OCI-LY7 (cell line): ENCODE measurements at regions not wholly inside any gene's neighbourhood (a gene's known extent, or its start where the extent isn't known, plus 50 kb on each side); places are given as distances from the start of the nearest gene placed in this dataset.

Experiments used
- BruUV-seq: library from RNA; stranded (reverse); fragments of 400-500 nt; replicated peaks from 2 replicates; lab custom pipeline; 2021; lab: Mats Ljungman, UMichigan
- CTCF ChIA-PET: fragments of 300-600 bp; sonication (Branson Sonifier 250); formaldehyde crosslinking; loops from one replicate; lab custom pipeline; 2022; ENCODE audit warnings: antibody characterized with exemption; ENCODE audit not compliant: unreplicated experiment; lab: Charles Lee
- POLR2A ChIA-PET: fragments of 300-600 bp; sonication (Branson Sonifier 250); formaldehyde crosslinking; loops from one replicate; lab custom pipeline; 2022; ENCODE audit warnings: antibody characterized with exemption; lab: Charles Lee
- DNase-seq: peaks from one replicate; pipeline ENCODE4 v3.0.0-alpha.2; 2015; ENCODE audit warnings: low spot score
- H2AFZ ChIP-seq: fragments of 200-600 bp; sonication (generic), shearing (Covaris generic); 2 replicates; pipeline ENCODE4 v1.6.1; 2014; ENCODE audit warnings: mild to moderate bottlenecking, antibody characterized with exemption, low read length, moderate library complexity
- H3K27ac ChIP-seq: fragments of 200-600 bp; sonication (generic); 2 replicates; pipeline ENCODE4 v1.5.1; 2014; ENCODE audit warnings: mixed run types, low read depth, mild to moderate bottlenecking, moderate library complexity, low read length, inconsistent platforms; ENCODE audit not compliant: poor library complexity, severe bottlenecking
- H3K36me3 ChIP-seq: fragments of 200-600 bp; sonication (generic); 2 replicates; pipeline ENCODE4 v1.6.1; 2014; ENCODE audit warnings: mild to moderate bottlenecking, antibody characterized with exemption, low read length, moderate library complexity, mixed read lengths; ENCODE audit not compliant: insufficient read depth
- H3K4me1 ChIP-seq: fragments of 200-600 bp; sonication (generic); 2 replicates; pipeline ENCODE4 v1.5.1; 2014; ENCODE audit warnings: mild to moderate bottlenecking, low read length; ENCODE audit not compliant: insufficient read depth, poor library complexity, severe bottlenecking
- H3K4me2 ChIP-seq: fragments of 200-600 bp; sonication (generic); 2 replicates; pipeline ENCODE4 v1.6.1; 2014; ENCODE audit warnings: mild to moderate bottlenecking, low read length
- H3K4me3 ChIP-seq: fragments of 200-600 bp; sonication (generic); 2 replicates; pipeline ENCODE4 v1.5.1; 2014; ENCODE audit warnings: mild to moderate bottlenecking, low read depth, low read length; ENCODE audit not compliant: poor library complexity, severe bottlenecking
- H3K79me2 ChIP-seq: fragments of 200-600 bp; sonication (generic); 2 replicates; pipeline ENCODE4 v1.6.1; 2016; ENCODE audit warnings: low read depth, mild to moderate bottlenecking, low read length, moderate library complexity, mixed read lengths; ENCODE audit not compliant: insufficient read depth
- H3K9me2 ChIP-seq: fragments of 200-600 bp; sonication (generic); 2 replicates; pipeline ENCODE4 v1.6.1; 2016; ENCODE audit warnings: mild to moderate bottlenecking, low read length, mixed read lengths; ENCODE audit not compliant: insufficient read depth
- H3K9me3 ChIP-seq: fragments of 200-600 bp; sonication (generic); 2 replicates; pipeline ENCODE4 v1.6.1; 2014; ENCODE audit warnings: mild to moderate bottlenecking, mixed run types, low read length, mixed read lengths
- H4K20me1 ChIP-seq: fragments of 200-600 bp; sonication (generic); 2 replicates; pipeline ENCODE4 v1.6.1; 2014; ENCODE audit warnings: mild to moderate bottlenecking, antibody characterized with exemption, low read length, moderate library complexity, mixed read lengths; ENCODE audit not compliant: insufficient read depth
- EZH2phosphoT487 ChIP-seq: fragments of 200-600 bp; sonication (generic); IDR thresholded peaks from 2 replicates; pipeline ENCODE4 v1.6.1; 2018; ENCODE audit warnings: low read depth, borderline replicate concordance, mild to moderate bottlenecking, mixed run types, antibody characterized with exemption, low read length, moderate library complexity, mixed read lengths
- intact Hi-C: fragments of 100-400 bp; cut with micrococcal nuclease; formaldehyde crosslinking; loops from one replicate; pipeline ENCODE4 v1.10.0; 2022; ENCODE audit not compliant: unreplicated experiment
- TF ChIP-seq, protein P1 (sequence below): fragments of 200-600 bp; sonication (generic); conservative IDR thresholded peaks from 2 replicates; pipeline ENCODE4 v1.5.1; 2014; ENCODE audit warnings: mild to moderate bottlenecking, antibody characterized with exemption, low read length, moderate library complexity, mixed read lengths

DNA sequence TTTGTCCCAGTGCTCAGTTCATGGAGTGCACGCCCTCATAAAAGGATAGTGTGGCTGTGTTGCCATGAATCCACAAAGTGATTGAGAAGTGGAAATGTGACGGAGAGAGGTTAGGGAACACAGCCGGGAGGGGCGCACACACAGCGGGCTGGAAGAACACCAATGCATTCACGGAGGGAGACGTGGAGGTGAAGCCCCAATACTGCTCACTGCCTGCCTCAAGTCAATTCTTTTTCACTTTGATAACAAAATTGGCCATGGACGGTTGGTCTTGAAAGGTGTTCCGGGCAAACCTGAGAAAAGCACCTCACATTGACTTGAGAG lies 424.1 kb downstream of the MED10 start:
- H4K20me1 ChIP-seq, result no peaks in the 10 kb centered on the region
- DNase-seq, result no peak
- no peaks in the 10 kb centered on the region for H3K79me2 ChIP-seq
- CTCF ChIA-PET, result no interaction called here
- no peak overlapping the region for H2AFZ ChIP-seq
- H3K4me1 ChIP-seq, result no peaks in the 10 kb centered on the region
- BruUV-seq, result no TSS peak
- POLR2A ChIA-PET, result no interaction called here
- intact Hi-C loops, result no loop called here
- no peak overlapping the region for H3K4me2 ChIP-seq
- TF ChIP-seq, protein P1, sequence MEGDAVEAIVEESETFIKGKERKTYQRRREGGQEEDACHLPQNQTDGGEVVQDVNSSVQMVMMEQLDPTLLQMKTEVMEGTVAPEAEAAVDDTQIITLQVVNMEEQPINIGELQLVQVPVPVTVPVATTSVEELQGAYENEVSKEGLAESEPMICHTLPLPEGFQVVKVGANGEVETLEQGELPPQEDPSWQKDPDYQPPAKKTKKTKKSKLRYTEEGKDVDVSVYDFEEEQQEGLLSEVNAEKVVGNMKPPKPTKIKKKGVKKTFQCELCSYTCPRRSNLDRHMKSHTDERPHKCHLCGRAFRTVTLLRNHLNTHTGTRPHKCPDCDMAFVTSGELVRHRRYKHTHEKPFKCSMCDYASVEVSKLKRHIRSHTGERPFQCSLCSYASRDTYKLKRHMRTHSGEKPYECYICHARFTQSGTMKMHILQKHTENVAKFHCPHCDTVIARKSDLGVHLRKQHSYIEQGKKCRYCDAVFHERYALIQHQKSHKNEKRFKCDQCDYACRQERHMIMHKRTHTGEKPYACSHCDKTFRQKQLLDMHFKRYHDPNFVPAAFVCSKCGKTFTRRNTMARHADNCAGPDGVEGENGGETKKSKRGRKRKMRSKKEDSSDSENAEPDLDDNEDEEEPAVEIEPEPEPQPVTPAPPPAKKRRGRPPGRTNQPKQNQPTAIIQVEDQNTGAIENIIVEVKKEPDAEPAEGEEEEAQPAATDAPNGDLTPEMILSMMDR, result no peak
- TF ChIP-seq EZH2phosphoT487, result no peak
- H3K36me3 ChIP-seq, result no peaks in the 10 kb centered on the region
- H3K9me2 ChIP-seq, result no peaks in the 10 kb centered on the region
- no peaks in the 10 kb centered on the region for H3K9me3 ChIP-seq
- no peak overlapping the region for H3K4me3 ChIP-seq
- no peak overlapping the region for H3K27ac ChIP-seq

DNA sequence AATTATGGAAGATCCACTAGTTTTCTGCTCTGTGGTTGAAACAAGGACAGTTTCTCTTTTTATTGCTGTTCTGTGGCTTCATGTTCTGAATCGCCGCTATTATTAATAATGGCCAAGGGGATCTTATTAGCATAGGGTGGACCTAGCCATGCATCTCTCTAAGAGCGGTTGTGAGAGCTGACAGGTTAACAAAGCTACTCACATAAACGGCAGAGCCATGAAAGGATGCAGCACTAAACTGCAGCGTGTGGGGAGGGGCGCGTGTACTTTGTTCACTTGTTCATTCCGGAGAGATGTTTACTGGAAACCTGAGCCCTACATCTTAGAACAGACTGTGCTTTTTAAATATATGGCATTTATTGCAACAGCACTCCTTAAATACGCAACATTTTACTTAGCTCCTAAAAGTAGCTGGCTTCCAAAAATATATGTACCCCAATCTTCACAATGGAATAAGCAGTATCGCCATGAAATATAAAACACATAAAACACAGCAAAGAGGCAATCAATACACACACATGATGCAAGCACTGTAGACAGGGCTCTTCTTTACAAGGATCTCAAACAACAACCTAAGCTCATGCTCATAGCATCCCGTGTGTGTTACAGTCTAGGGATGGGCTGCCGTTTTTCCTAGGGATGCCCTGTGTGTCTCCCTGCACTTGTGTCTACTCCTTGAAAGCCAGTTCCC lies 424.6 kb downstream of the MED10 start:
- TF ChIP-seq EZH2phosphoT487, result no peak
- TF ChIP-seq, protein P1, result no peak
- H3K4me2 ChIP-seq, result no peak overlapping the region
- intact Hi-C loops, result no loop called here
- CTCF ChIA-PET, result no interaction called here
- H3K79me2 ChIP-seq, result no peaks in the 10 kb centered on the region
- H3K4me3 ChIP-seq, result no peak overlapping the region
- no peaks in the 10 kb centered on the region for H3K4me1 ChIP-seq
- H3K9me2 ChIP-seq, result no peaks in the 10 kb centered on the region
- H2AFZ ChIP-seq, result no peak overlapping the region
- H4K20me1 ChIP-seq, result no peaks in the 10 kb centered on the region
- POLR2A ChIA-PET, result interaction anchor here (0.6 kb wide), 2 partner anchors 84 to 739 kb away, joined by 3 to 4 read pairs; no protein-coding TSS in a partner anchor
- H3K27ac ChIP-seq, result no peak overlapping the region
- no peaks in the 10 kb centered on the region for H3K9me3 ChIP-seq
- DNase-seq, result no peak
- BruUV-seq, result no TSS peak
- no peaks in the 10 kb centered on the region for H3K36me3 ChIP-seq

DNA sequence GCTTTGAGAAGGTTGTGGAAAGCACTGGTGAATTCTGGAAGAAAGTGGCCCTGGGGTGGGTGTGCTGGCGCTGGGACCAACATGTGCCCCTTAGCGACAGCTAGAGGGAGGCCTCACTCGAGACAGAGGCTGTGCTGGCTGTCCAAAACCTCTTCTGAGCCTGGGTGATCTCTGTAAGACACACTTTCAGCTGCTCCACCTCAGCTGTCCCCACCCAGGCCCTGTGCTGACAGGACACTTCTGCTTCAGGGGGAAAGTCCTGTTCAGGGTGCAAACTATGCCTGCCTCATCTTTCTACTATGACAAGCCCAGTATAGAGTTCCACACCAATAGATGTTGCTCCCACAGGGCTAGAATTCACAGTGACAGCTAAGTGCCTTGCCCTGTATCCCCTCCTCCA lies 426.4 kb downstream of the MED10 start:
- intact Hi-C loops, result no loop called here
- POLR2A ChIA-PET, result interaction anchor here (0.6 kb wide), 1 partner anchor 215 kb away, joined by 3 read pairs; no protein-coding TSS in a partner anchor
- no TSS peak for BruUV-seq

More for the DNA sequence above, 426.4 kb downstream of the MED10 start:
- no peaks in the 10 kb centered on the region for H3K36me3 ChIP-seq
- no peaks in the 10 kb centered on the region for H3K9me2 ChIP-seq
- no peak overlapping the region for H3K4me2 ChIP-seq
- no peak overlapping the region for H3K27ac ChIP-seq
- H3K4me3 ChIP-seq, result no peak overlapping the region
- H2AFZ ChIP-seq, result no peak overlapping the region
- no peaks in the 10 kb centered on the region for H3K9me3 ChIP-seq
- CTCF ChIA-PET, result no interaction called here
- no peak for DNase-seq
- TF ChIP-seq, protein P1, result no peak
- no peak for TF ChIP-seq EZH2phosphoT487
- H3K4me1 ChIP-seq, result no peaks in the 10 kb centered on the region
- H3K79me2 ChIP-seq, result no peaks in the 10 kb centered on the region
- no peaks in the 10 kb centered on the region for H4K20me1 ChIP-seq
